GDM1 (cell line): ENCODE measurements at regions not wholly inside any gene's neighbourhood (a gene's known extent, or its start where the extent isn't known, plus 50 kb on each side); places are given as distances from the start of the nearest gene placed in this dataset.

Experiments used
- DNase-seq: peaks from one replicate; lab custom pipeline; 2025; lab: John Stamatoyannopoulos, UW

- DNase-seq = no peak
Measured at GRCh38 chr21:20522611-20523010, 475.6 kb upstream of the NCAM2 start.

- no peak for DNase-seq
Measured at GRCh38 chr21:20523191-20523590, 475.0 kb upstream of the NCAM2 start.

- DNase-seq = no peak
Measured at GRCh38 chr21:20527731-20528460, 470.3 kb upstream of the NCAM2 start.

- DNase-seq = no peak
Measured at GRCh38 chr21:20537130-20537529, 461.1 kb upstream of the NCAM2 start.

GRCh38 chr21:20538039-20538658 is 460.1 kb upstream of the NCAM2 start:
- no peak for DNase-seq

- no peak for DNase-seq
Measured at GRCh38 chr21:20545454-20545853, 452.8 kb upstream of the NCAM2 start.

- DNase-seq = no peak
Measured at GRCh38 chr21:20551939-20552338, 446.3 kb upstream of the NCAM2 start.

- DNase-seq = no peak
Measured at GRCh38 chr21:20554785-20555184, 443.4 kb upstream of the NCAM2 start.

GRCh38 chr21:20570824-20571232 is 427.4 kb upstream of the NCAM2 start:
- DNase-seq = peak; percentile 16

GRCh38 chr21:20572582-20572981 is 425.6 kb upstream of the NCAM2 start:
- DNase-seq = no peak

GRCh38 chr21:20581361-20581760 is 416.8 kb upstream of the NCAM2 start:
- DNase-seq = no peak

- DNase-seq = no peak
Measured at GRCh38 chr21:20591284-20591683, 406.9 kb upstream of the NCAM2 start.

GRCh38 chr21:20592463-20592862 is 405.7 kb upstream of the NCAM2 start:
- peak; percentile 46 for DNase-seq

GRCh38 chr21:20603236-20603635 is 395.0 kb upstream of the NCAM2 start:
- DNase-seq = no peak

GRCh38 chr21:20611008-20611407 is 387.2 kb upstream of the NCAM2 start:
- DNase-seq = no peak

GRCh38 chr21:20613654-20614053 is 384.6 kb upstream of the NCAM2 start:
- no peak for DNase-seq

GRCh38 chr21:20617130-20617529 is 381.1 kb upstream of the NCAM2 start:
- DNase-seq = no peak

- no peak for DNase-seq
Measured at GRCh38 chr21:20618878-20619277, 379.3 kb upstream of the NCAM2 start.

GRCh38 chr21:20627594-20627993 is 370.6 kb upstream of the NCAM2 start:
- DNase-seq = no peak

- DNase-seq = no peak
Measured at GRCh38 chr21:20631633-20632032, 366.6 kb upstream of the NCAM2 start.

- no peak for DNase-seq
Measured at GRCh38 chr21:20639026-20639425, 359.2 kb upstream of the NCAM2 start.

GRCh38 chr21:20641241-20641640 is 357.0 kb upstream of the NCAM2 start:
- DNase-seq = no peak

- no peak for DNase-seq
Measured at GRCh38 chr21:20642681-20643080, 355.5 kb upstream of the NCAM2 start.

- no peak for DNase-seq
Measured at GRCh38 chr21:20644552-20644951, 353.7 kb upstream of the NCAM2 start.
